Mesothelial cell of epicardium (in vitro differentiated cells): ENCODE measurements at regions not wholly inside any gene's neighbourhood (a gene's known extent, or its start where the extent isn't known, plus 50 kb on each side); places are given as distances from the start of the nearest gene placed in this dataset.
"Not testable (repeated sequence)": the region's sequence is repeated elsewhere in the genome, so short reads cannot be mapped to it uniquely, and the experiment has no call there.

Experiments
- DNase-seq, 2 experiments: peaks; one replicate each; pipeline ENCODE4 v3.0.0; 2021; ENCODE audit warnings: low spot score in 2 of 2; ENCODE audit not compliant: unreplicated experiment in 2 of 2
- H3K27ac Mint-ChIP-seq: 2 replicates; pipeline ENCODE4 v1.8.0; 2021; ENCODE audit warnings: mixed read lengths
- H3K27me3 Mint-ChIP-seq: 2 replicates; pipeline ENCODE4 v1.8.0; 2021; ENCODE audit warnings: low read depth, mixed read lengths
- H3K36me3 Mint-ChIP-seq: 2 replicates; pipeline ENCODE4 v1.8.0; 2021; ENCODE audit warnings: mixed read lengths
- H3K4me1 Mint-ChIP-seq: 2 replicates; pipeline ENCODE4 v1.8.0; 2021; ENCODE audit warnings: mixed read lengths
- H3K4me3 Mint-ChIP-seq: 2 replicates; pipeline ENCODE4 v1.8.0; 2021; ENCODE audit warnings: mild to moderate bottlenecking, moderate library complexity, mixed read lengths
- H3K9me3 Mint-ChIP-seq: 2 replicates; pipeline ENCODE4 v1.8.0; 2021; ENCODE audit warnings: mixed read lengths
- CTCF ChIP-seq: fragments of 200-600 bp; sonication (generic); IDR thresholded peaks from one replicate; pipeline ENCODE4 v1.5.0; 2021; ENCODE audit warnings: antibody characterized with exemption; ENCODE audit not compliant: unreplicated experiment

GRCh38 chr7:131767591-131767990 is 211.2 kb upstream of the PODXL start:
- Mint-ChIP-seq H3K9me3 (peaks cover 4% of the 10 kb centered on the region), H3K4me3 (no peak overlapping the region), H3K27me3 (peaks cover 25% of the 10 kb centered on the region), H3K4me1 (no peaks in the 10 kb centered on the region), H3K36me3 (no peaks in the 10 kb centered on the region), H3K27ac (no peak overlapping the region)
- DNase-seq: no peak
- no peak for TF ChIP-seq CTCF

GRCh38 chr7:131765575-131765974 is 209.1 kb upstream of the PODXL start:
- H3K9me3 Mint-ChIP-seq: peaks cover 4% of the 10 kb centered on the region
- H3K36me3 Mint-ChIP-seq: no peaks in the 10 kb centered on the region
- peaks cover 37% of the 10 kb centered on the region for H3K27me3 Mint-ChIP-seq
- H3K4me3 Mint-ChIP-seq: no peak overlapping the region
- TF ChIP-seq CTCF: no peak
- H3K4me1 Mint-ChIP-seq: no peaks in the 10 kb centered on the region
- DNase-seq: no peak
- H3K27ac Mint-ChIP-seq: no peak overlapping the region

GRCh38 chr7:131764143-131764775 is 207.8 kb upstream of the PODXL start:
- DNase-seq: no peak
- no peak overlapping the region for H3K4me3 Mint-ChIP-seq
- H3K27me3 Mint-ChIP-seq: peaks cover 49% of the 10 kb centered on the region
- peaks cover 4% of the 10 kb centered on the region for H3K9me3 Mint-ChIP-seq
- no peak for TF ChIP-seq CTCF
- H3K4me1 Mint-ChIP-seq: no peaks in the 10 kb centered on the region
- H3K36me3 Mint-ChIP-seq: no peaks in the 10 kb centered on the region
- H3K27ac Mint-ChIP-seq: no peak overlapping the region

GRCh38 chr7:131762753-131763152 is 206.3 kb upstream of the PODXL start:
- H3K4me3 Mint-ChIP-seq: no peak overlapping the region
- H3K4me1 Mint-ChIP-seq: no peaks in the 10 kb centered on the region
- H3K27ac Mint-ChIP-seq: no peak overlapping the region
- no peak for DNase-seq
- no peak for TF ChIP-seq CTCF
- no peaks in the 10 kb centered on the region for H3K36me3 Mint-ChIP-seq
- peaks cover 55% of the 10 kb centered on the region for H3K27me3 Mint-ChIP-seq
- H3K9me3 Mint-ChIP-seq: peaks cover 4% of the 10 kb centered on the region

GRCh38 chr7:131755801-131756200 is 199.4 kb upstream of the PODXL start:
- DNase-seq, H3K4me3 Mint-ChIP-seq, H3K4me1 Mint-ChIP-seq, H3K27ac Mint-ChIP-seq, H3K9me3 Mint-ChIP-seq, H3K36me3 Mint-ChIP-seq: not testable (repeated sequence)
- peaks cover 47% of the 10 kb centered on the region for H3K27me3 Mint-ChIP-seq

GRCh38 chr7:131753620-131754222 is 197.3 kb upstream of the PODXL start:
- TF ChIP-seq CTCF: no peak
- Mint-ChIP-seq H3K4me1 (no peaks in the 10 kb centered on the region), H3K4me3 (no peak overlapping the region), H3K36me3 (no peaks in the 10 kb centered on the region), H3K27me3 (peaks cover 33% of the 10 kb centered on the region), H3K9me3 (no peaks in the 10 kb centered on the region), H3K27ac (no peak overlapping the region)
- DNase-seq: no peak
